ENCODE measurements at regions not wholly inside any gene's neighbourhood (a gene's known extent, or its start where the extent isn't known, plus 50 kb on each side); places are given as distances from the start of the nearest gene placed in this dataset.
"Not testable (repeated sequence)": the region's sequence is repeated elsewhere in the genome, so short reads cannot be mapped to it uniquely, and the experiment has no call there.

GRCh38 chr5:100232736-100233135 is 302.4 kb upstream of the FAM174A start:
- no peak for DNase-seq (ENCODE audit: low spot score)

GRCh38 chr5:100188778-100189177 is 346.4 kb upstream of the FAM174A start:
- no peak for DNase-seq (ENCODE audit: low spot score)

GRCh38 chr5:100188339-100188738 is 346.8 kb upstream of the FAM174A start:
- DNase-seq (ENCODE audit: low spot score): no peak

GRCh38 chr5:100186181-100186580 is 349.0 kb upstream of the FAM174A start:
- peak; percentile 50 for DNase-seq (ENCODE audit: low spot score)

GRCh38 chr5:100182402-100182801 is 352.8 kb upstream of the FAM174A start:
- no peak for DNase-seq (ENCODE audit: low spot score)

GRCh38 chr5:100175346-100175745 is 359.8 kb upstream of the FAM174A start:
- no peak for DNase-seq (ENCODE audit: low spot score)

- DNase-seq (ENCODE audit: low spot score): no peak
Measured at GRCh38 chr5:100165309-100165708, 369.9 kb upstream of the FAM174A start.

GRCh38 chr5:100161868-100162267 is 373.3 kb upstream of the FAM174A start:
- DNase-seq (ENCODE audit: low spot score): no peak

GRCh38 chr5:100157066-100157465 is 378.1 kb upstream of the FAM174A start:
- no peak for DNase-seq (ENCODE audit: low spot score)

GRCh38 chr5:100148239-100148638 is 386.9 kb upstream of the FAM174A start:
- no peak for DNase-seq (ENCODE audit: low spot score)

- no peak for DNase-seq (ENCODE audit: low spot score)
Measured at GRCh38 chr5:100142607-100143006, 392.6 kb upstream of the FAM174A start.

- no peak for DNase-seq (ENCODE audit: low spot score)
Measured at GRCh38 chr5:100131161-100131560, 404.0 kb upstream of the FAM174A start.

GRCh38 chr5:100130307-100130706 is 404.9 kb upstream of the FAM174A start:
- DNase-seq (ENCODE audit: low spot score): no peak

- DNase-seq (ENCODE audit: low spot score): no peak
Measured at GRCh38 chr5:100119903-100120302, 415.3 kb upstream of the FAM174A start.

- DNase-seq (ENCODE audit: low spot score): no peak
Measured at GRCh38 chr5:100110497-100110896, 424.7 kb upstream of the FAM174A start.

- no peak for DNase-seq (ENCODE audit: low spot score)
Measured at GRCh38 chr5:100108883-100109282, 426.3 kb upstream of the FAM174A start.

- DNase-seq (ENCODE audit: low spot score): not testable (repeated sequence)
Measured at GRCh38 chr5:100103592-100104119, 431.5 kb upstream of the FAM174A start.

GRCh38 chr5:100101466-100101865 is 433.7 kb upstream of the FAM174A start:
- not testable (repeated sequence) for DNase-seq (ENCODE audit: low spot score)

GRCh38 chr5:100096328-100096727 is 438.8 kb upstream of the FAM174A start:
- DNase-seq (ENCODE audit: low spot score): not testable (repeated sequence)

- DNase-seq (ENCODE audit: low spot score): not testable (repeated sequence)
Measured at GRCh38 chr5:100080703-100081102, 454.5 kb upstream of the FAM174A start.

- DNase-seq (ENCODE audit: low spot score): not testable (repeated sequence)
Measured at GRCh38 chr5:100079163-100079562, 456.0 kb upstream of the FAM174A start.

GRCh38 chr5:100066020-100066419 is 469.2 kb upstream of the FAM174A start:
- not testable (repeated sequence) for DNase-seq (ENCODE audit: low spot score)

GRCh38 chr5:100043475-100043874 is 491.7 kb upstream of the FAM174A start:
- no peak for DNase-seq (ENCODE audit: low spot score)

GRCh38 chr5:100026606-100027005 is 508.6 kb upstream of the FAM174A start:
- no peak for DNase-seq (ENCODE audit: low spot score)

- DNase-seq (ENCODE audit: low spot score): no peak
Measured at GRCh38 chr5:100023536-100023935, 511.6 kb upstream of the FAM174A start.
